SK-N-SH treated with all-trans-retinoic acid at 6 μM for 48 hours (cell line): ENCODE measurements at regions not wholly inside any gene's neighbourhood (a gene's known extent, or its start where the extent isn't known, plus 50 kb on each side); places are given as distances from the start of the nearest gene placed in this dataset.

Source experiments
- ATAC-seq: fragments of 200-7000 bp; cut with Tn5 transposase; 3 replicates; pipeline ENCODE4 v1.9.1; 2020; ENCODE audit warnings: mild to moderate bottlenecking, moderate library complexity
- ARNTL ChIP-seq: fragments of 450-650 bp; formaldehyde crosslinking; IDR thresholded peaks from 2 replicates; pipeline ENCODE4 v1.5.0; 2020; ENCODE audit warnings: low read depth, mild to moderate bottlenecking, moderate library complexity, borderline replicate concordance
- BACH2 ChIP-seq: fragments of 250-450 bp; sonication (Bioruptor Pico); IDR thresholded peaks from 2 replicates; pipeline ENCODE4 v1.9.0; 2021; ENCODE audit warnings: mild to moderate bottlenecking, borderline replicate concordance
- CREB5 ChIP-seq: fragments of 250-450 bp; sonication (Bioruptor Pico); IDR thresholded peaks from 2 replicates; pipeline ENCODE4 v1.5.1; 2020; ENCODE audit warnings: low read depth, mild to moderate bottlenecking, moderate library complexity
- CSRNP3 ChIP-seq: fragments of 250-450 bp; sonication (Bioruptor Pico); IDR thresholded peaks from 2 replicates; pipeline ENCODE4 v1.5.1; 2021; ENCODE audit warnings: mild to moderate bottlenecking, moderate library complexity
- ESRRG ChIP-seq: fragments of 250-450 bp; sonication (Bioruptor Pico); IDR thresholded peaks from 2 replicates; pipeline ENCODE4 v1.6.1; 2021; ENCODE audit warnings: mild to moderate bottlenecking
- GLIS3 ChIP-seq: fragments of 250-450 bp; sonication (Bioruptor Pico); IDR thresholded peaks from 2 replicates; pipeline ENCODE4 v1.5.0; 2020; ENCODE audit warnings: mild to moderate bottlenecking, moderate library complexity
- ISL1 ChIP-seq: fragments of 250-450 bp; sonication (Bioruptor Pico); IDR thresholded peaks from 2 replicates; pipeline ENCODE4 v2.1.2; 2022; ENCODE audit warnings: mild to moderate bottlenecking, moderate library complexity
- PATZ1 ChIP-seq: fragments of 250-450 bp; sonication (Bioruptor Pico); IDR thresholded peaks from 2 replicates; pipeline ENCODE4 v1.8.0; 2020; ENCODE audit warnings: mild to moderate bottlenecking, moderate library complexity, borderline replicate concordance
- POU6F1 ChIP-seq: fragments of 250-450 bp; sonication (Bioruptor Pico); IDR thresholded peaks from 2 replicates; pipeline ENCODE4 v1.8.0; 2021; ENCODE audit warnings: low read depth, mild to moderate bottlenecking, moderate library complexity, borderline replicate concordance
- PPARA ChIP-seq: fragments of 250-450 bp; sonication (Bioruptor Pico); IDR thresholded peaks from 2 replicates; pipeline ENCODE4 v1.5.0; 2020; ENCODE audit warnings: mild to moderate bottlenecking, borderline replicate concordance
- RARB ChIP-seq: fragments of 250-450 bp; sonication (Bioruptor Pico); IDR thresholded peaks from 2 replicates; pipeline ENCODE4 v1.8.0; 2021; ENCODE audit warnings: mild to moderate bottlenecking, moderate library complexity
- SNAI2 ChIP-seq: fragments of 250-450 bp; sonication (Bioruptor Pico); IDR thresholded peaks from 2 replicates; pipeline ENCODE4 v1.5.0; 2020; ENCODE audit warnings: mild to moderate bottlenecking, moderate library complexity
- TCF4 ChIP-seq: fragments of 250-450 bp; sonication (Bioruptor Pico); IDR thresholded peaks from 2 replicates; pipeline ENCODE4 v1.8.0; 2021; ENCODE audit warnings: mild to moderate bottlenecking, moderate library complexity, borderline replicate concordance
- TOX ChIP-seq: fragments of 250-450 bp; sonication (Bioruptor Pico); IDR thresholded peaks from 2 replicates; pipeline ENCODE4 v1.8.0; 2021; ENCODE audit warnings: mild to moderate bottlenecking, moderate library complexity, borderline replicate concordance
- TSHZ2 ChIP-seq: fragments of 250-450 bp; sonication (Bioruptor Pico); IDR thresholded peaks from 2 replicates; pipeline ENCODE4 v1.5.0; 2020; ENCODE audit warnings: mild to moderate bottlenecking, moderate library complexity
- ZC3H10 ChIP-seq: fragments of 250-450 bp; sonication (Bioruptor Pico); IDR thresholded peaks from 2 replicates; pipeline ENCODE4 v1.5.1; 2021; ENCODE audit warnings: mild to moderate bottlenecking, moderate library complexity
- ZFP3 ChIP-seq: fragments of 250-450 bp; sonication (Bioruptor Pico); IDR thresholded peaks from 2 replicates; pipeline ENCODE4 v1.5.0; 2020; ENCODE audit warnings: mild to moderate bottlenecking, moderate library complexity
- ZFP30 ChIP-seq: fragments of 450-650 bp; formaldehyde crosslinking; IDR thresholded peaks from 2 replicates; pipeline ENCODE4 v1.5.0; 2022; ENCODE audit warnings: mild to moderate bottlenecking, moderate library complexity
- ZNF70 ChIP-seq: fragments of 450-650 bp; formaldehyde crosslinking; IDR thresholded peaks from 2 replicates; pipeline ENCODE4 v1.5.0; 2020; ENCODE audit warnings: mild to moderate bottlenecking, moderate library complexity
- ZNF8 ChIP-seq: fragments of 450-650 bp; formaldehyde crosslinking; IDR thresholded peaks from 2 replicates; pipeline ENCODE4 v1.5.0; 2020; ENCODE audit warnings: mild to moderate bottlenecking, moderate library complexity

- no peak for ATAC-seq
- TF ChIP-seq ARNTL (no peak), POU6F1 (CRISPR knock-in tag) (no peak), CREB5 (no peak), ZFP30 (no peak), TOX (CRISPR knock-in tag) (no peak), ZC3H10 (CRISPR knock-in tag) (no peak), PPARA (CRISPR knock-in tag) (no peak), ISL1 (CRISPR knock-in tag) (no peak), RARB (CRISPR knock-in tag) (no peak), BACH2 (CRISPR knock-in tag) (no peak), TCF4 (CRISPR knock-in tag) (no peak), SNAI2 (no peak), ZNF8 (CRISPR knock-in tag) (no peak), ZNF70 (no peak), ZFP3 (CRISPR knock-in tag) (no peak), PATZ1 (CRISPR knock-in tag) (no peak)
Measured at GRCh38 chr2:222351035-222351434, 52.2 kb upstream of the PAX3 start.

- ATAC-seq, result no peak
- TF ChIP-seq ZFP30, result no peak
- no peak for TF ChIP-seq TOX (CRISPR knock-in tag)
- TF ChIP-seq BACH2 (CRISPR knock-in tag), result no peak
- no peak for TF ChIP-seq ESRRG (CRISPR knock-in tag)
- no peak for TF ChIP-seq PPARA (CRISPR knock-in tag)
- no peak for TF ChIP-seq GLIS3 (CRISPR knock-in tag)
- TF ChIP-seq POU6F1 (CRISPR knock-in tag), result no peak
- TF ChIP-seq TSHZ2 (CRISPR knock-in tag), result no peak
- no peak for TF ChIP-seq ISL1 (CRISPR knock-in tag)
- no peak for TF ChIP-seq RARB (CRISPR knock-in tag)
- TF ChIP-seq CSRNP3 (CRISPR knock-in tag), result no peak
- TF ChIP-seq ARNTL, result no peak
- no peak for TF ChIP-seq SNAI2
- no peak for TF ChIP-seq ZNF8 (CRISPR knock-in tag)
- TF ChIP-seq, all 23 proteins: peak for 0
Measured at GRCh38 chr2:222352981-222353380, 54.2 kb upstream of the PAX3 start.
